ENCODE measurements at regions not wholly inside any gene's neighbourhood (a gene's known extent, or its start where the extent isn't known, plus 50 kb on each side); places are given as distances from the start of the nearest gene placed in this dataset.

GRCh38 chr6:98593676-98594075 lies 240.7 kb upstream of the POU3F2 start:
- no peak for DNase-seq
- ChIA-PET CTCF (no interaction called here), POLR2A (no interaction called here)
- H3K27ac Mint-ChIP-seq = no peak overlapping the region
- H3K4me3 Mint-ChIP-seq = no peak overlapping the region
- H3K36me3 ChIP-seq (replicated peaks in 1 of 2; ENCODE audit: control extremely low read depth in 1 of 2, control insufficient read depth in 1 of 2, extremely low read depth in 1 of 2, insufficient read depth in 2 of 2, low read length in 1 of 2) = no peaks in the 10 kb centered on the region
- peaks cover 3% of the 10 kb centered on the region for H3K27me3 Mint-ChIP-seq
- no peaks in the 10 kb centered on the region for H3K9me3 ChIP-seq (ENCODE audit: control extremely low read depth in 1 of 3, control insufficient read depth in 2 of 3, insufficient read depth in 1 of 3, low read length in 2 of 3)
- no peak for ATAC-seq (ENCODE audit: low read depth)
- WGBS (ENCODE audit: insufficient coverage) = 100% methylated on average over 1 of the region's 2 CpGs
- H3K9ac ChIP-seq (ENCODE audit: low read length) = no peak overlapping the region
- H3K9me3 Mint-ChIP-seq (ENCODE audit: insufficient read depth) = no peaks in the 10 kb centered on the region
- H2AFZ ChIP-seq (ENCODE audit: insufficient read depth, low read depth, low read length, poor library complexity, severe bottlenecking) = no peak overlapping the region
- no peak for TF ChIP-seq EZH2 (IDR thresholded peaks at IDR 0.05; ENCODE audit: borderline replicate concordance, insufficient read depth, low read depth, low read length, poor library complexity, severe bottlenecking)
- TF ChIP-seq, protein P1, sequence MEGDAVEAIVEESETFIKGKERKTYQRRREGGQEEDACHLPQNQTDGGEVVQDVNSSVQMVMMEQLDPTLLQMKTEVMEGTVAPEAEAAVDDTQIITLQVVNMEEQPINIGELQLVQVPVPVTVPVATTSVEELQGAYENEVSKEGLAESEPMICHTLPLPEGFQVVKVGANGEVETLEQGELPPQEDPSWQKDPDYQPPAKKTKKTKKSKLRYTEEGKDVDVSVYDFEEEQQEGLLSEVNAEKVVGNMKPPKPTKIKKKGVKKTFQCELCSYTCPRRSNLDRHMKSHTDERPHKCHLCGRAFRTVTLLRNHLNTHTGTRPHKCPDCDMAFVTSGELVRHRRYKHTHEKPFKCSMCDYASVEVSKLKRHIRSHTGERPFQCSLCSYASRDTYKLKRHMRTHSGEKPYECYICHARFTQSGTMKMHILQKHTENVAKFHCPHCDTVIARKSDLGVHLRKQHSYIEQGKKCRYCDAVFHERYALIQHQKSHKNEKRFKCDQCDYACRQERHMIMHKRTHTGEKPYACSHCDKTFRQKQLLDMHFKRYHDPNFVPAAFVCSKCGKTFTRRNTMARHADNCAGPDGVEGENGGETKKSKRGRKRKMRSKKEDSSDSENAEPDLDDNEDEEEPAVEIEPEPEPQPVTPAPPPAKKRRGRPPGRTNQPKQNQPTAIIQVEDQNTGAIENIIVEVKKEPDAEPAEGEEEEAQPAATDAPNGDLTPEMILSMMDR (IDR thresholded peaks at IDR 0.05) = no peak
- H3K27ac ChIP-seq (ENCODE audit: low read length in 2 of 2) = no peak overlapping the region
- intact Hi-C loops (cut with micrococcal nuclease) = no loop called here
- no peaks in the 10 kb centered on the region for H3K79me2 ChIP-seq (ENCODE audit: control insufficient read depth, insufficient read depth, low read length)
- H3K27me3 ChIP-seq (replicated peaks in 1 of 4; ENCODE audit: control extremely low read depth in 1 of 4, control insufficient read depth in 3 of 4, insufficient read depth in 4 of 4, low read length in 3 of 4) = no peaks in the 10 kb centered on the region
- H4K20me1 ChIP-seq (ENCODE audit: control insufficient read depth, insufficient read depth, low read length, poor library complexity, severe bottlenecking) = no peaks in the 10 kb centered on the region
- no peak overlapping the region for H3K4me3 ChIP-seq (ENCODE audit: control extremely low read depth in 1 of 5, extremely low read depth in 1 of 5, insufficient read depth in 1 of 5, low read depth in 2 of 5, low read length in 4 of 5)
- no peaks in the 10 kb centered on the region for H3K4me1 ChIP-seq (ENCODE audit: control insufficient read depth in 2 of 2, insufficient read depth in 2 of 2, low read length in 2 of 2)
- H3K4me1 Mint-ChIP-seq = no peaks in the 10 kb centered on the region
- no peak overlapping the region for H3K4me2 ChIP-seq (replicated peaks; ENCODE audit: low read depth, low read length, poor library complexity, severe bottlenecking)

GRCh38 chr6:98601716-98602115 lies 232.7 kb upstream of the POU3F2 start:
- no peak overlapping the region for H3K4me3 Mint-ChIP-seq
- TF ChIP-seq EZH2 (IDR thresholded peaks at IDR 0.05; ENCODE audit: borderline replicate concordance, insufficient read depth, low read depth, low read length, poor library complexity, severe bottlenecking) = no peak
- TF ChIP-seq, protein P1 (IDR thresholded peaks at IDR 0.05) = no peak
- CTCF ChIA-PET = no interaction called here
- no peaks in the 10 kb centered on the region for H3K4me1 Mint-ChIP-seq
- H3K27ac Mint-ChIP-seq = no peak overlapping the region
- no peak overlapping the region for H3K4me2 ChIP-seq (replicated peaks; ENCODE audit: low read depth, low read length, poor library complexity, severe bottlenecking)
- H3K4me3 ChIP-seq (ENCODE audit: control extremely low read depth in 1 of 5, extremely low read depth in 1 of 5, insufficient read depth in 1 of 5, low read depth in 2 of 5, low read length in 4 of 5) = no peak overlapping the region
- 90% methylated on average over 3 of the region's 5 CpGs for WGBS (ENCODE audit: insufficient coverage)
- no peak overlapping the region for H3K9ac ChIP-seq (ENCODE audit: low read length)
- H3K36me3 ChIP-seq (replicated peaks in 1 of 2; ENCODE audit: control extremely low read depth in 1 of 2, control insufficient read depth in 1 of 2, extremely low read depth in 1 of 2, insufficient read depth in 2 of 2, low read length in 1 of 2) = no peaks in the 10 kb centered on the region
- intact Hi-C loops (cut with micrococcal nuclease) = no loop called here
- no peak for DNase-seq
- no peaks in the 10 kb centered on the region for H3K9me3 ChIP-seq (ENCODE audit: control extremely low read depth in 1 of 3, control insufficient read depth in 2 of 3, insufficient read depth in 1 of 3, low read length in 2 of 3)
- no peaks in the 10 kb centered on the region for H3K9me3 Mint-ChIP-seq (ENCODE audit: insufficient read depth)
- H3K27ac ChIP-seq (ENCODE audit: low read length in 2 of 2) = no peak overlapping the region
- ATAC-seq (ENCODE audit: low read depth) = no peak
- no peaks in the 10 kb centered on the region for H3K4me1 ChIP-seq (ENCODE audit: control insufficient read depth in 2 of 2, insufficient read depth in 2 of 2, low read length in 2 of 2)
- H4K20me1 ChIP-seq (ENCODE audit: control insufficient read depth, insufficient read depth, low read length, poor library complexity, severe bottlenecking) = no peaks in the 10 kb centered on the region
- no peaks in the 10 kb centered on the region for H3K27me3 Mint-ChIP-seq
- no peaks in the 10 kb centered on the region for H3K27me3 ChIP-seq (replicated peaks in 1 of 4; ENCODE audit: control extremely low read depth in 1 of 4, control insufficient read depth in 3 of 4, insufficient read depth in 4 of 4, low read length in 3 of 4)
- no peaks in the 10 kb centered on the region for H3K79me2 ChIP-seq (ENCODE audit: control insufficient read depth, insufficient read depth, low read length)
- no peak overlapping the region for H2AFZ ChIP-seq (ENCODE audit: insufficient read depth, low read depth, low read length, poor library complexity, severe bottlenecking)
- POLR2A ChIA-PET = no interaction called here

Measured in B cell (primary cell).